ENCODE measurements at regions not wholly inside any gene's neighbourhood (a gene's known extent, or its start where the extent isn't known, plus 50 kb on each side); places are given as distances from the start of the nearest gene placed in this dataset.

GRCh38 chr2:42844901-42845821 is 52.8 kb upstream of the HAAO start:
- no TSS peak for BruUV-seq (replicated peaks)
- Histone ChIP-seq H3K9me3 (ENCODE audit: low read depth, low read length, poor library complexity, severe bottlenecking) (no peaks in the 10 kb centered on the region), H3K36me3 (ENCODE audit: insufficient read depth, low read length, poor library complexity, severe bottlenecking) (no peaks in the 10 kb centered on the region), H3K4me3 (ENCODE audit: low read depth, low read length, poor library complexity, severe bottlenecking) (no peak overlapping the region), H3K27ac (ENCODE audit: low read depth, low read length, poor library complexity, severe bottlenecking) (no peak overlapping the region), H3K4me1 (ENCODE audit: insufficient read depth, low read length, poor library complexity, severe bottlenecking) (no peaks in the 10 kb centered on the region), H3K27me3 (replicated peaks; ENCODE audit: insufficient read depth, low read depth, low read length, poor library complexity) (no peaks in the 10 kb centered on the region)
- no peak for TF ChIP-seq CTCF (conservative IDR thresholded peaks at IDR 0.05; ENCODE audit: low read depth, low read length)
- CTCF ChIA-PET: no interaction called here
- intact Hi-C loops (cut with micrococcal nuclease; ENCODE audit: unreplicated experiment): no loop called here
- DNase-seq (ENCODE audit: low spot score): no peak
- POLR2A ChIA-PET (ENCODE audit: low non-redundant PET): no interaction called here

DNA sequence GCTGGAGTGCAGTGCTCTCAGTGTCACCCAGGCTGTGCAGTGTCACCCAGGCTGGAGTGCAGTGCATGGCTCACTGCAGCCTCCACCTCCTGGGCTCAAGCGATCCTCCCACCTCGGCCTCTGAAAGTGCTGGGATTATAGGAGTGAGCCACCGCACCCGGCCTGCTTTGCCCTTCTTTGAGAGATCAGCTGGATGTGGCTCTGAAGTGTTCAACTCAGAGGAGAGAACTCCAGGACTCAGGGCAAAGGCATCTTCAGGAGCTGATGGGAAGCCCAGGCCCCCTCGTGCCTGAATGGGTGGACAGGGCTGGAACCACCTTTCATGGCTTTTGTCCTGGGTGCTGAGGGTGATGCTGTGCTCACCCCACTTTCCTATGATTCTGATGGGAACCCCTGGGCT is 52.0 kb upstream of the HAAO start:
- H3K36me3 ChIP-seq (ENCODE audit: insufficient read depth, low read length, poor library complexity, severe bottlenecking): no peaks in the 10 kb centered on the region
- no peak for DNase-seq (ENCODE audit: low spot score)
- H3K27ac ChIP-seq (ENCODE audit: low read depth, low read length, poor library complexity, severe bottlenecking): no peak overlapping the region
- POLR2A ChIA-PET (ENCODE audit: low non-redundant PET): no interaction called here
- BruUV-seq (replicated peaks): no TSS peak
- CTCF ChIA-PET: no interaction called here
- intact Hi-C loops (cut with micrococcal nuclease; ENCODE audit: unreplicated experiment): no loop called here
- no peaks in the 10 kb centered on the region for H3K4me1 ChIP-seq (ENCODE audit: insufficient read depth, low read length, poor library complexity, severe bottlenecking)
- no peak overlapping the region for H3K4me3 ChIP-seq (ENCODE audit: low read depth, low read length, poor library complexity, severe bottlenecking)
- H3K27me3 ChIP-seq (replicated peaks; ENCODE audit: insufficient read depth, low read depth, low read length, poor library complexity): no peaks in the 10 kb centered on the region
- H3K9me3 ChIP-seq (ENCODE audit: low read depth, low read length, poor library complexity, severe bottlenecking): no peaks in the 10 kb centered on the region
- no peak for TF ChIP-seq CTCF (conservative IDR thresholded peaks at IDR 0.05; ENCODE audit: low read depth, low read length)
- TF ChIP-seq EZH2 (IDR thresholded peaks at IDR 0.05; ENCODE audit: borderline replicate concordance, low read depth, low read length, poor library complexity, severe bottlenecking): no peak

DNA sequence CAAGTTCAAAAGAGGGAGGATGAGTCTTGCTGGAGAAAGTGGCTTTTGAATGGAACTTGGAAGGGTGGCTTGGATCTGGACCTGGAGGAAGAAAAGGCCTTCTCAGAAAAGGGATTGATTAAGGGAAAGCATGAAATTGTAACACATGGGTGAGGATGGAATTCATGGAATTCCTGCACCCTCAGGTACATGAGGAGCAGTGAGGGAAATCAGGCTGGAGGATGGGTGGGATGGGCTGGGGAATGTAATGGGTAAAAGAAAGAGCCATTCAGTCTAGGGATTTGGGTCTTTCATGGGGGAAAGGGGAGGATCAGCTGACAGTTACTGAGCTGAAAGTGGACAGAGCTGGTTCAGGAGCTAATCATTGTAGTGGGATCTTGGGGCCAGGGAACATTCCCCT is 51.2 kb upstream of the HAAO start:
- ChIA-PET POLR2A (ENCODE audit: low non-redundant PET) (no interaction called here), CTCF (no interaction called here)
- intact Hi-C loops (cut with micrococcal nuclease; ENCODE audit: unreplicated experiment): no loop called here
- Histone ChIP-seq H3K4me3 (ENCODE audit: low read depth, low read length, poor library complexity, severe bottlenecking) (no peak overlapping the region), H3K27me3 (replicated peaks; ENCODE audit: insufficient read depth, low read depth, low read length, poor library complexity) (no peaks in the 10 kb centered on the region), H3K4me1 (ENCODE audit: insufficient read depth, low read length, poor library complexity, severe bottlenecking) (no peaks in the 10 kb centered on the region), H3K27ac (ENCODE audit: low read depth, low read length, poor library complexity, severe bottlenecking) (no peak overlapping the region), H3K9me3 (ENCODE audit: low read depth, low read length, poor library complexity, severe bottlenecking) (no peaks in the 10 kb centered on the region), H3K36me3 (ENCODE audit: insufficient read depth, low read length, poor library complexity, severe bottlenecking) (no peaks in the 10 kb centered on the region)
- no peak for DNase-seq (ENCODE audit: low spot score)
- TF ChIP-seq EZH2 (IDR thresholded peaks at IDR 0.05; ENCODE audit: borderline replicate concordance, low read depth, low read length, poor library complexity, severe bottlenecking) (no peak), CTCF (conservative IDR thresholded peaks at IDR 0.05; ENCODE audit: low read depth, low read length) (no peak)
- no TSS peak for BruUV-seq (replicated peaks)
